WTC11 (cell line): ENCODE measurements at regions not wholly inside any gene's neighbourhood (a gene's known extent, or its start where the extent isn't known, plus 50 kb on each side); places are given as distances from the start of the nearest gene placed in this dataset.

ENCODE experiments used
- ATAC-seq: fragments of 200-7000 bp; cut with Tn5 transposase; 2 replicates; pipeline ENCODE4 v1.10.0; 2021; ENCODE audit warnings: mild to moderate bottlenecking, moderate library complexity
- CTCF ChIA-PET: fragments of 300-600 bp; sonication (Branson Sonifier 250); formaldehyde crosslinking; loops from one replicate; lab custom pipeline; 2021; ENCODE audit warnings: antibody characterized with exemption; lab: Charles Lee
- POLR2A ChIA-PET: fragments of 350-600 bp; sonication (Branson Sonifier 250); formaldehyde crosslinking; loops from one replicate; lab custom pipeline; 2021; ENCODE audit warnings: antibody characterized with exemption; lab: Charles Lee
- DNase-seq: peaks from one replicate; pipeline ENCODE4 v3.0.0; 2021; ENCODE audit warnings: low spot score
- H3K27ac Mint-ChIP-seq: 2 replicates; pipeline ENCODE4 v1.8.0; 2021; ENCODE audit warnings: mixed read lengths
- H3K27me3 Mint-ChIP-seq: 2 replicates; pipeline ENCODE4 v1.8.0; 2021; ENCODE audit warnings: low read depth, mild to moderate bottlenecking, moderate library complexity, mixed read lengths
- H3K36me3 Mint-ChIP-seq: 2 replicates; pipeline ENCODE4 v1.8.0; 2021; ENCODE audit warnings: mixed read lengths
- H3K4me1 Mint-ChIP-seq: 2 replicates; pipeline ENCODE4 v1.8.0; 2022; ENCODE audit warnings: mixed read lengths
- H3K4me3 Mint-ChIP-seq: 2 replicates; pipeline ENCODE4 v1.8.0; 2021; ENCODE audit warnings: mild to moderate bottlenecking, moderate library complexity, mixed read lengths
- H3K9me3 Mint-ChIP-seq: 2 replicates; pipeline ENCODE4 v1.8.0; 2021; ENCODE audit warnings: mixed read lengths
- ARID4B ChIP-seq: sonication (generic); formaldehyde crosslinking; IDR thresholded peaks from 2 replicates; pipeline ENCODE4 v1.8.0; 2023; ENCODE audit warnings: missing genetic modification reagents, mild to moderate bottlenecking, borderline replicate concordance
- ATF2 ChIP-seq: sonication (generic); formaldehyde crosslinking; IDR thresholded peaks from 2 replicates; pipeline ENCODE4 v1.8.1; 2022; ENCODE audit warnings: low read depth, missing genetic modification reagents, borderline replicate concordance
- ATF3 ChIP-seq: sonication (generic); formaldehyde crosslinking; conservative IDR thresholded peaks from 2 replicates; pipeline ENCODE4 v1.8.1; 2022; ENCODE audit warnings: mild to moderate bottlenecking, missing genetic modification reagents
- ESRRA ChIP-seq: sonication (generic); formaldehyde crosslinking; IDR thresholded peaks from 2 replicates; pipeline ENCODE4 v1.8.1; 2022; ENCODE audit warnings: mild to moderate bottlenecking, missing genetic modification reagents, borderline replicate concordance
- KAT7 ChIP-seq: sonication (generic); formaldehyde crosslinking; IDR thresholded peaks from 2 replicates; pipeline ENCODE4 v1.8.1; 2023; ENCODE audit warnings: missing genetic modification reagents, mild to moderate bottlenecking, borderline replicate concordance
- RORB ChIP-seq: fragments of 250-450 bp; sonication (Bioruptor Pico); IDR thresholded peaks from 2 replicates; pipeline ENCODE4 v1.9.0; 2021; ENCODE audit warnings: mild to moderate bottlenecking
- SMAD4 ChIP-seq: sonication (generic); formaldehyde crosslinking; IDR thresholded peaks from 2 replicates; pipeline ENCODE4 v1.8.0; 2022; ENCODE audit warnings: mild to moderate bottlenecking, missing genetic modification reagents
- ZNF317 ChIP-seq: sonication (generic); formaldehyde crosslinking; IDR thresholded peaks from 2 replicates; pipeline ENCODE4 v1.8.1; 2023; ENCODE audit warnings: low read depth, mild to moderate bottlenecking, moderate library complexity, missing genetic modification reagents, borderline replicate concordance
- ZNF512 ChIP-seq: sonication (generic); formaldehyde crosslinking; IDR thresholded peaks from 2 replicates; pipeline ENCODE4 v1.8.1; 2022; ENCODE audit warnings: missing genetic modification reagents, borderline replicate concordance
- ZNF671 ChIP-seq: fragments of 250-450 bp; sonication (Bioruptor Pico); IDR thresholded peaks from 2 replicates; pipeline ENCODE4 v1.8.0; 2021; ENCODE audit warnings: mild to moderate bottlenecking
- ZSCAN18 ChIP-seq: fragments of 250-450 bp; sonication (Bioruptor Pico); IDR thresholded peaks from 2 replicates; pipeline ENCODE4 v2.1.2; 2022; ENCODE audit warnings: mild to moderate bottlenecking, moderate library complexity

- no peaks in the 10 kb centered on the region for H3K4me1 Mint-ChIP-seq
Observed at GRCh38 chr13:105790923-105791322, 744.5 kb downstream of the EFNB2 start.

More at GRCh38 chr13:105790923-105791322, 744.5 kb downstream of the EFNB2 start:
- Mint-ChIP-seq H3K27ac (no peak overlapping the region), H3K36me3 (no peaks in the 10 kb centered on the region), H3K27me3 (no peaks in the 10 kb centered on the region), H3K9me3 (peaks cover 3% of the 10 kb centered on the region)
- CTCF ChIA-PET: no interaction called here
- ATAC-seq: no peak
- TF ChIP-seq ZSCAN18 (CRISPR knock-in tag) (no peak), ZNF317 (CRISPR knock-in tag) (no peak), ESRRA (CRISPR knock-in tag) (no peak), KAT7 (CRISPR knock-in tag) (no peak), RORB (CRISPR knock-in tag) (no peak), ZNF671 (CRISPR knock-in tag) (no peak), ARID4B (no peak), ATF3 (CRISPR knock-in tag) (no peak), ZNF512 (CRISPR knock-in tag) (no peak), SMAD4 (CRISPR knock-in tag) (no peak), ATF2 (no peak)
- TF ChIP-seq, all 79 proteins: peak for 0
- POLR2A ChIA-PET: no interaction called here
- DNase-seq: no peak
- H3K4me3 Mint-ChIP-seq: no peak overlapping the region
